OCI-LY1 (cell line): ENCODE measurements at regions not wholly inside any gene's neighbourhood (a gene's known extent, or its start where the extent isn't known, plus 50 kb on each side); places are given as distances from the start of the nearest gene placed in this dataset.

Experiments
- H2AFZ ChIP-seq: fragments of 200-600 bp; sonication (generic), shearing (Covaris generic); 2 replicates; pipeline ENCODE4 v1.6.0; 2014; ENCODE audit warnings: antibody characterized with exemption, mild to moderate bottlenecking, low read length
- H3F3A ChIP-seq: fragments of 200-600 bp; sonication (generic), shearing (Covaris generic); 2 replicates; pipeline ENCODE4 v1.6.0; 2014; ENCODE audit warnings: mild to moderate bottlenecking, antibody characterized with exemption, low read length, moderate library complexity; ENCODE audit not compliant: insufficient read depth
- H3K27ac ChIP-seq: fragments of 200-600 bp; sonication (generic); 2 replicates; pipeline ENCODE4 v1.5.1; 2014; ENCODE audit warnings: low read length, mixed run types, mild to moderate bottlenecking, low read depth; ENCODE audit not compliant: poor library complexity, severe bottlenecking
- H3K27me3 ChIP-seq: fragments of 200-600 bp; sonication (generic); 2 replicates; pipeline ENCODE4 v1.6.0; 2014; ENCODE audit warnings: antibody characterized with exemption, mild to moderate bottlenecking, low read length, moderate library complexity; ENCODE audit not compliant: insufficient read depth
- H3K36me3 ChIP-seq: fragments of 200-600 bp; sonication (generic); 2 replicates; pipeline ENCODE4 v1.6.1; 2014; ENCODE audit warnings: mild to moderate bottlenecking, antibody characterized with exemption, low read length, moderate library complexity, mixed read lengths; ENCODE audit not compliant: insufficient read depth
- H3K4me1 ChIP-seq: fragments of 200-600 bp; sonication (generic); 2 replicates; pipeline ENCODE4 v1.5.1; 2014; ENCODE audit warnings: mild to moderate bottlenecking, low read length, moderate library complexity; ENCODE audit not compliant: insufficient read depth, severe bottlenecking
- H3K4me2 ChIP-seq: fragments of 200-600 bp; sonication (generic), shearing (Covaris generic); 2 replicates; pipeline ENCODE4 v1.6.1; 2014; ENCODE audit warnings: low read length
- H3K4me3 ChIP-seq: fragments of 200-600 bp; sonication (generic); 2 replicates; pipeline ENCODE4 v1.5.1; 2014; ENCODE audit warnings: low read length, low read depth, mild to moderate bottlenecking, mixed read lengths; ENCODE audit not compliant: poor library complexity, severe bottlenecking
- H3K79me2 ChIP-seq: fragments of 200-600 bp; shearing (Covaris generic); 2 replicates; pipeline ENCODE4 v1.6.1; 2016; ENCODE audit warnings: mixed run types, low read length, mixed read lengths; ENCODE audit not compliant: insufficient read depth
- H3K9ac ChIP-seq: fragments of 200-600 bp; sonication (generic), shearing (Covaris generic); 2 replicates; pipeline ENCODE4 v1.6.1; 2014; ENCODE audit warnings: mild to moderate bottlenecking, low read length, mixed read lengths
- H3K9me2 ChIP-seq: fragments of 200-600 bp; sonication (generic), shearing (Covaris generic); 2 replicates; pipeline ENCODE4 v1.6.1; 2014; ENCODE audit warnings: low read depth, mild to moderate bottlenecking, low read length, mixed read lengths
- H3K9me3 ChIP-seq: fragments of 200-600 bp; shearing (Covaris generic); 2 replicates; pipeline ENCODE4 v1.6.1; 2014; ENCODE audit warnings: low read length, mixed read lengths
- H4K20me1 ChIP-seq: fragments of 200-600 bp; sonication (generic), shearing (Covaris generic); 2 replicates; pipeline ENCODE4 v1.6.0; 2016; ENCODE audit warnings: mild to moderate bottlenecking, low read length; ENCODE audit not compliant: insufficient read depth
- CTCF ChIP-seq: fragments of 200-600 bp; sonication (generic), shearing (Covaris generic); IDR thresholded peaks from 2 replicates; pipeline ENCODE4 v1.5.1; 2017; ENCODE audit warnings: mild to moderate bottlenecking, antibody characterized with exemption, low read length, moderate library complexity, mixed read lengths
- EZH2 ChIP-seq: fragments of 200-600 bp; sonication (generic), shearing (Covaris generic); IDR thresholded peaks from 2 replicates; pipeline ENCODE4 v1.8.0; 2017; ENCODE audit warnings: borderline replicate concordance, mixed run types, mild to moderate bottlenecking, antibody characterized with exemption, low read length, moderate library complexity, mixed read lengths

- H3K36me3 ChIP-seq, result no peaks in the 10 kb centered on the region
- H3K4me1 ChIP-seq, result no peaks in the 10 kb centered on the region
- no peak overlapping the region for H3K4me3 ChIP-seq
- H3F3A ChIP-seq, result no peaks in the 10 kb centered on the region
- no peaks in the 10 kb centered on the region for H3K9me2 ChIP-seq
- no peak overlapping the region for H3K27ac ChIP-seq
- no peak overlapping the region for H2AFZ ChIP-seq
- no peak overlapping the region for H3K9ac ChIP-seq
- TF ChIP-seq EZH2 (no peak), CTCF (no peak)
- H3K27me3 ChIP-seq, result no peaks in the 10 kb centered on the region
- no peaks in the 10 kb centered on the region for H4K20me1 ChIP-seq
- H3K9me3 ChIP-seq, result no peaks in the 10 kb centered on the region
- no peaks in the 10 kb centered on the region for H3K79me2 ChIP-seq
- H3K4me2 ChIP-seq, result no peak overlapping the region
Observed at GRCh38 chr2:153739394-153739793, 132.3 kb upstream of the GALNT13 start.

- Histone ChIP-seq H3K4me2 (no peak overlapping the region), H3K27ac (no peak overlapping the region), H3K79me2 (no peaks in the 10 kb centered on the region), H2AFZ (no peak overlapping the region), H3K27me3 (no peaks in the 10 kb centered on the region), H3K4me1 (no peaks in the 10 kb centered on the region), H3K9me3 (peaks cover 8% of the 10 kb centered on the region; the same call in 1 of the 2 replicates), H3K4me3 (no peak overlapping the region), H3K36me3 (no peaks in the 10 kb centered on the region), H3K9ac (no peak overlapping the region), H3K9me2 (no peaks in the 10 kb centered on the region), H3F3A (no peaks in the 10 kb centered on the region), H4K20me1 (no peaks in the 10 kb centered on the region)
- TF ChIP-seq EZH2, result no peak
Observed at GRCh38 chr2:153761936-153762335, 109.8 kb upstream of the GALNT13 start.

- Histone ChIP-seq H3K36me3 (no peaks in the 10 kb centered on the region), H3K9me3 (peaks cover 11% of the 10 kb centered on the region; the same call in 1 of the 2 replicates), H2AFZ (no peak overlapping the region), H3K27me3 (no peaks in the 10 kb centered on the region), H3K27ac (no peak overlapping the region), H3K9ac (no peak overlapping the region), H4K20me1 (no peaks in the 10 kb centered on the region), H3K79me2 (no peaks in the 10 kb centered on the region), H3K9me2 (no peaks in the 10 kb centered on the region), H3F3A (no peaks in the 10 kb centered on the region), H3K4me1 (no peaks in the 10 kb centered on the region), H3K4me3 (no peak overlapping the region), H3K4me2 (no peak overlapping the region)
- TF ChIP-seq EZH2 (no peak), CTCF (no peak)
Observed at GRCh38 chr2:153766415-153766814, 105.3 kb upstream of the GALNT13 start.

- H3K4me2 ChIP-seq, result no peak overlapping the region
- H3K36me3 ChIP-seq, result no peaks in the 10 kb centered on the region
- no peak overlapping the region for H3K9ac ChIP-seq
- no peaks in the 10 kb centered on the region for H3K79me2 ChIP-seq
- TF ChIP-seq CTCF, result peak; percentile 45; the same call in 1 of the 2 replicates
- TF ChIP-seq EZH2, result no peak
- H3K27ac ChIP-seq, result no peak overlapping the region
- H4K20me1 ChIP-seq, result no peaks in the 10 kb centered on the region
- H3F3A ChIP-seq, result no peaks in the 10 kb centered on the region
- H3K4me3 ChIP-seq, result no peak overlapping the region
- no peaks in the 10 kb centered on the region for H3K9me2 ChIP-seq
- peaks cover 11% of the 10 kb centered on the region; the same call in 1 of the 2 replicates for H3K9me3 ChIP-seq
- H2AFZ ChIP-seq, result no peak overlapping the region
- H3K27me3 ChIP-seq, result no peaks in the 10 kb centered on the region
- no peaks in the 10 kb centered on the region for H3K4me1 ChIP-seq
Observed at GRCh38 chr2:153770359-153770991, 101.2 kb upstream of the GALNT13 start.
